Activated CD4-positive, alpha-beta T cell treated with anti-CD3 and anti-CD28 coated beads for 36 hours (primary cell): ENCODE measurements at regions not wholly inside any gene's neighbourhood (a gene's known extent, or its start where the extent isn't known, plus 50 kb on each side); places are given as distances from the start of the nearest gene placed in this dataset.
"Not testable (repeated sequence)": the region's sequence is repeated elsewhere in the genome, so short reads cannot be mapped to it uniquely, and the experiment has no call there.

Experiments used
- ATAC-seq: fragments of 200-7000 bp; cut with Tn5 transposase; one replicate; pipeline ENCODE4 v1.10.0; 2021; ENCODE audit warnings: mild to moderate bottlenecking, moderate library complexity
- CTCF ChIA-PET: fragments of 350-600 bp; sonication (Branson Sonifier 250); formaldehyde crosslinking; loops from one replicate; lab custom pipeline; 2021; ENCODE audit warnings: antibody characterized with exemption; lab: Charles Lee
- POLR2A ChIA-PET: fragments of 350-600 bp; sonication (Branson Sonifier 250); formaldehyde crosslinking; loops from one replicate; lab custom pipeline; 2021; ENCODE audit warnings: antibody characterized with exemption, inconsistent platforms; lab: Charles Lee
- DNase-seq: peaks from one replicate; pipeline ENCODE4 v3.0.0-alpha.2; 2020
- H3K27ac Mint-ChIP-seq: one replicate; pipeline ENCODE4 v1.8.0; 2021; ENCODE audit warnings: mixed read lengths
- H3K27me3 Mint-ChIP-seq: one replicate; pipeline ENCODE4 v1.8.0; 2021; ENCODE audit warnings: mixed read lengths
- H3K36me3 Mint-ChIP-seq: one replicate; pipeline ENCODE4 v1.8.0; 2021; ENCODE audit warnings: low read depth, mixed read lengths
- H3K4me1 Mint-ChIP-seq: one replicate; pipeline ENCODE4 v1.8.0; 2021; ENCODE audit warnings: mixed read lengths
- H3K4me3 Mint-ChIP-seq: one replicate; pipeline ENCODE4 v1.8.0; 2021; ENCODE audit warnings: mild to moderate bottlenecking, moderate library complexity, mixed read lengths
- H3K9me3 Mint-ChIP-seq: one replicate; pipeline ENCODE4 v1.8.0; 2021; ENCODE audit warnings: low read depth, mixed read lengths
- intact Hi-C, 2 experiments: fragments of 100-400 bp; cut with DNase I in 1 of 2; cut with micrococcal nuclease in 1 of 2; formaldehyde crosslinking; loops; one replicate each; pipeline versions ENCODE4 v1.14.2 to v1.15.1; 2022 to 2024; cut with DNase I, micrococcal nuclease

- Mint-ChIP-seq H3K4me1 (no peaks in the 10 kb centered on the region), H3K4me3 (no peak overlapping the region), H3K9me3 (peaks cover 9% of the 10 kb centered on the region), H3K36me3 (no peaks in the 10 kb centered on the region), H3K27ac (no peak overlapping the region), H3K27me3 (peaks cover 26% of the 10 kb centered on the region)
- ATAC-seq (no peak), DNase-seq (no peak)
- CTCF ChIA-PET: no interaction called here
- intact Hi-C loops: no loop called here
- POLR2A ChIA-PET: no interaction called here
These were observed 111.6 kb downstream of the LEPR start for GRCh38 chr1:65531972-65532570.

GRCh38 chr1:65535981-65536380, 115.5 kb downstream of the LEPR start:
- H3K9me3 Mint-ChIP-seq: peaks cover 9% of the 10 kb centered on the region
- intact Hi-C loops: no loop called here
- H3K4me3 Mint-ChIP-seq: no peak overlapping the region
- ChIA-PET CTCF (no interaction called here), POLR2A (no interaction called here)
- no peak overlapping the region for H3K27ac Mint-ChIP-seq
- no peaks in the 10 kb centered on the region for H3K36me3 Mint-ChIP-seq
- no peak for ATAC-seq
- H3K4me1 Mint-ChIP-seq: peaks cover 4% of the 10 kb centered on the region
- DNase-seq: no peak
- H3K27me3 Mint-ChIP-seq: peaks cover 7% of the 10 kb centered on the region

- Mint-ChIP-seq H3K4me3 (no peak overlapping the region), H3K36me3 (no peaks in the 10 kb centered on the region), H3K9me3 (peaks cover 5% of the 10 kb centered on the region), H3K27me3 (no peaks in the 10 kb centered on the region), H3K4me1 (peaks cover 4% of the 10 kb centered on the region), H3K27ac (no peak overlapping the region)
- ChIA-PET CTCF (no interaction called here), POLR2A (no interaction called here)
- intact Hi-C loops: no loop called here
- DNase-seq (no peak), ATAC-seq (no peak)
These were observed 117.6 kb downstream of the LEPR start for GRCh38 chr1:65538086-65538485.

GRCh38 chr1:65538664-65539063, 118.2 kb downstream of the LEPR start:
- DNase-seq (no peak), ATAC-seq (no peak)
- CTCF ChIA-PET: no interaction called here
- peaks cover 4% of the 10 kb centered on the region for H3K4me1 Mint-ChIP-seq
- peaks cover 8% of the 10 kb centered on the region for H3K9me3 Mint-ChIP-seq
- no peak overlapping the region for H3K27ac Mint-ChIP-seq
- no peak overlapping the region for H3K4me3 Mint-ChIP-seq
- intact Hi-C loops: no loop called here
- POLR2A ChIA-PET: no interaction called here
- no peaks in the 10 kb centered on the region for H3K27me3 Mint-ChIP-seq
- no peaks in the 10 kb centered on the region for H3K36me3 Mint-ChIP-seq

- CTCF ChIA-PET: interaction anchor here (0.6 kb wide), 1 partner anchor 843 kb away, joined by 3 read pairs; no protein-coding TSS in a partner anchor
- H3K4me3 Mint-ChIP-seq: no peak overlapping the region
- ATAC-seq: no peak
- no peaks in the 10 kb centered on the region for H3K27me3 Mint-ChIP-seq
- POLR2A ChIA-PET: no interaction called here
- peaks cover 4% of the 10 kb centered on the region for H3K4me1 Mint-ChIP-seq
- intact Hi-C loops: no loop called here
- peaks cover 9% of the 10 kb centered on the region for H3K9me3 Mint-ChIP-seq
- H3K36me3 Mint-ChIP-seq: no peaks in the 10 kb centered on the region
- H3K27ac Mint-ChIP-seq: no peak overlapping the region
- no peak for DNase-seq
These were observed 119.0 kb downstream of the LEPR start for GRCh38 chr1:65539266-65540131.

GRCh38 chr1:65541161-65541560, 120.7 kb downstream of the LEPR start:
- ATAC-seq (no peak), DNase-seq (no peak)
- Mint-ChIP-seq H3K27me3 (no peaks in the 10 kb centered on the region), H3K4me3 (no peak overlapping the region), H3K27ac (no peak overlapping the region), H3K9me3 (peaks cover 9% of the 10 kb centered on the region), H3K4me1 (peaks cover 4% of the 10 kb centered on the region), H3K36me3 (no peaks in the 10 kb centered on the region)
- ChIA-PET CTCF (no interaction called here), POLR2A (no interaction called here)
- intact Hi-C loops: no loop called here

GRCh38 chr1:65541865-65542264, 121.4 kb downstream of the LEPR start:
- Mint-ChIP-seq H3K36me3 (no peaks in the 10 kb centered on the region), H3K27me3 (no peaks in the 10 kb centered on the region), H3K4me1 (peaks cover 4% of the 10 kb centered on the region), H3K9me3 (peaks cover 11% of the 10 kb centered on the region), H3K27ac (no peak overlapping the region), H3K4me3 (no peak overlapping the region)
- CTCF ChIA-PET: no interaction called here
- intact Hi-C loops: no loop called here
- DNase-seq (no peak), ATAC-seq (no peak)
- POLR2A ChIA-PET: no interaction called here

GRCh38 chr1:65542592-65542991, 122.1 kb downstream of the LEPR start:
- H3K4me3 Mint-ChIP-seq, POLR2A ChIA-PET, H3K27ac Mint-ChIP-seq, DNase-seq, H3K4me1 Mint-ChIP-seq, intact Hi-C loops, H3K27me3 Mint-ChIP-seq, H3K36me3 Mint-ChIP-seq, CTCF ChIA-PET, ATAC-seq: not testable (repeated sequence)
- H3K9me3 Mint-ChIP-seq: peaks cover 11% of the 10 kb centered on the region

- H3K4me3 Mint-ChIP-seq, H3K27me3 Mint-ChIP-seq, POLR2A ChIA-PET, ATAC-seq, H3K36me3 Mint-ChIP-seq, H3K4me1 Mint-ChIP-seq, H3K27ac Mint-ChIP-seq, DNase-seq, CTCF ChIA-PET, intact Hi-C loops: not testable (repeated sequence)
- peaks cover 34% of the 10 kb centered on the region for H3K9me3 Mint-ChIP-seq
These were observed 130.0 kb downstream of the LEPR start for GRCh38 chr1:65550306-65551010.

- H3K4me1 Mint-ChIP-seq, intact Hi-C loops, H3K27me3 Mint-ChIP-seq, H3K36me3 Mint-ChIP-seq, H3K27ac Mint-ChIP-seq, H3K4me3 Mint-ChIP-seq, POLR2A ChIA-PET, ATAC-seq, DNase-seq, CTCF ChIA-PET: not testable (repeated sequence)
- H3K9me3 Mint-ChIP-seq: peaks cover 34% of the 10 kb centered on the region
These were observed 132.0 kb downstream of the LEPR start for GRCh38 chr1:65552484-65552883.

GRCh38 chr1:65554086-65554764, 133.8 kb downstream of the LEPR start:
- H3K36me3 Mint-ChIP-seq, CTCF ChIA-PET, H3K27me3 Mint-ChIP-seq, DNase-seq, ATAC-seq, H3K27ac Mint-ChIP-seq, intact Hi-C loops, H3K4me1 Mint-ChIP-seq, POLR2A ChIA-PET, H3K4me3 Mint-ChIP-seq: not testable (repeated sequence)
- peaks cover 33% of the 10 kb centered on the region for H3K9me3 Mint-ChIP-seq
